ENCODE measurements at regions not wholly inside any gene's neighbourhood (a gene's known extent, or its start where the extent isn't known, plus 50 kb on each side); places are given as distances from the start of the nearest gene placed in this dataset.

DNA sequence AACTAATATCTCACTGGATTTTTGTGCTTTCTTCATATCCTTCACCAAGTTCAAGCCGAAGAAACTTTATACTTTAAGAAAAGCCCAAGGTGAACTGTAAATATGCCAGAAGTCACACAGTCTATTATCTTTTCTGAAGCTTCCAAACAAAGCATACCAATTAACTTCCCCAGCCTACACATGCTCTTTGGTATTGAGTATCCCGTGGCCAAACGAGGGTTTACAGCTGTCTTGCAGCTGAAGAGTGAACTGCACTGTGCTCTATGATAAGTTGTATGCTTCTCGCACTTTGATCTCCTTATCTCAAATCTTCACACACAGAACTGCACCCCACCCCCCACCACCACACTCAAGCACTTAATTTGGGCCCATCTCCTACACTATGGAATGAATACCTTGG, 215.6 kb upstream of the VEPH1 start:
- TF ChIP-seq, protein P1, sequence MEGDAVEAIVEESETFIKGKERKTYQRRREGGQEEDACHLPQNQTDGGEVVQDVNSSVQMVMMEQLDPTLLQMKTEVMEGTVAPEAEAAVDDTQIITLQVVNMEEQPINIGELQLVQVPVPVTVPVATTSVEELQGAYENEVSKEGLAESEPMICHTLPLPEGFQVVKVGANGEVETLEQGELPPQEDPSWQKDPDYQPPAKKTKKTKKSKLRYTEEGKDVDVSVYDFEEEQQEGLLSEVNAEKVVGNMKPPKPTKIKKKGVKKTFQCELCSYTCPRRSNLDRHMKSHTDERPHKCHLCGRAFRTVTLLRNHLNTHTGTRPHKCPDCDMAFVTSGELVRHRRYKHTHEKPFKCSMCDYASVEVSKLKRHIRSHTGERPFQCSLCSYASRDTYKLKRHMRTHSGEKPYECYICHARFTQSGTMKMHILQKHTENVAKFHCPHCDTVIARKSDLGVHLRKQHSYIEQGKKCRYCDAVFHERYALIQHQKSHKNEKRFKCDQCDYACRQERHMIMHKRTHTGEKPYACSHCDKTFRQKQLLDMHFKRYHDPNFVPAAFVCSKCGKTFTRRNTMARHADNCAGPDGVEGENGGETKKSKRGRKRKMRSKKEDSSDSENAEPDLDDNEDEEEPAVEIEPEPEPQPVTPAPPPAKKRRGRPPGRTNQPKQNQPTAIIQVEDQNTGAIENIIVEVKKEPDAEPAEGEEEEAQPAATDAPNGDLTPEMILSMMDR (IDR thresholded peaks at IDR 0.05 in 8 of 11, conservative IDR thresholded peaks at IDR 0.05 in 3 of 11), result no peak
- no peak for TF ChIP-seq POLR2AphosphoS5 (IDR thresholded peaks at IDR 0.05)
- no peak for TF ChIP-seq POLR2A (IDR thresholded peaks at IDR 0.05)
